B cell (primary cell): ENCODE measurements at regions not wholly inside any gene's neighbourhood (a gene's known extent, or its start where the extent isn't known, plus 50 kb on each side); places are given as distances from the start of the nearest gene placed in this dataset.

Experiments
- EZH2 ChIP-seq: IDR thresholded peaks from 2 replicates; pipeline ENCODE4 v1.6.1; 2012; ENCODE audit warnings: borderline replicate concordance, low read depth, mild to moderate bottlenecking, moderate library complexity, low read length; ENCODE audit not compliant: insufficient read depth, poor library complexity, severe bottlenecking
- TF ChIP-seq, protein P1 (sequence below): fragments of 200-600 bp; IDR thresholded peaks from one replicate; pipeline ENCODE4 v1.8.0; 2022; ENCODE audit warnings: antibody characterized with exemption, mild to moderate bottlenecking

DNA sequence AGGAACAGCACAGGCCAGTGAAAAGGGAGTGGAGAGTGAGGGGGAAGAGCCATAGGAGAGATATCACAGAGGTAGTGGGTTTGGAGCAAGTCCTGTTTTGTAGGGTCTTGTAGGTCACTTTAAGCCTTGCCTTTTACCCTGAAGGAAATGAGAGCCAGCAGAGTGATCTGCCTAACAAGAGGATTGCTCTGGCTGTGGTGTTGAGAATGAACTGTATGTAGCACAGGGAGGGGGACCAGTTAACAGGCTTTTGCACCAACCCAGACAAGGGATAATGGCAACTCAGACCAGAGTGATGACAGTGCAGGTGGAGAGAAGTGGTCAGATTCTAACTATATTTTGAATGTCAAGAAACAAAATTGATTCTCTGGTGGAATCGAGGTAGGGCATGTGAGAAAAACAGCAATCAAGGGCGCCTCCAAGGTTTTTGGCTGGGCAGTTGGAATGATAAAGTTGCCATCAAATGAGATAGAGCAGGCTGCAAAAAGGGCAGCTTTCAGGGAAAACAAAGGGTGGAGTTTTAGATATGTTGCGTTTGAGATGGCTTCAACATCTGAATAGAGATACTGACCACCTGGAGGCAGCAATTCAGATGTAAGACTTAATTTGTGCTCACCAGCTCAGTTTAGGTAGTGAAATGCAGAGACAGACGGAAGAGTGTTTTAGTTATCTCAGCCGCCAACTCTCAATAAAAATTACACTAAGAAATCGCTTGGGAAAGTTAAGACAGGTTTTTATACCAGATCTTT lies 134.4 kb upstream of the BTBD3 start:
- TF ChIP-seq, protein P1, sequence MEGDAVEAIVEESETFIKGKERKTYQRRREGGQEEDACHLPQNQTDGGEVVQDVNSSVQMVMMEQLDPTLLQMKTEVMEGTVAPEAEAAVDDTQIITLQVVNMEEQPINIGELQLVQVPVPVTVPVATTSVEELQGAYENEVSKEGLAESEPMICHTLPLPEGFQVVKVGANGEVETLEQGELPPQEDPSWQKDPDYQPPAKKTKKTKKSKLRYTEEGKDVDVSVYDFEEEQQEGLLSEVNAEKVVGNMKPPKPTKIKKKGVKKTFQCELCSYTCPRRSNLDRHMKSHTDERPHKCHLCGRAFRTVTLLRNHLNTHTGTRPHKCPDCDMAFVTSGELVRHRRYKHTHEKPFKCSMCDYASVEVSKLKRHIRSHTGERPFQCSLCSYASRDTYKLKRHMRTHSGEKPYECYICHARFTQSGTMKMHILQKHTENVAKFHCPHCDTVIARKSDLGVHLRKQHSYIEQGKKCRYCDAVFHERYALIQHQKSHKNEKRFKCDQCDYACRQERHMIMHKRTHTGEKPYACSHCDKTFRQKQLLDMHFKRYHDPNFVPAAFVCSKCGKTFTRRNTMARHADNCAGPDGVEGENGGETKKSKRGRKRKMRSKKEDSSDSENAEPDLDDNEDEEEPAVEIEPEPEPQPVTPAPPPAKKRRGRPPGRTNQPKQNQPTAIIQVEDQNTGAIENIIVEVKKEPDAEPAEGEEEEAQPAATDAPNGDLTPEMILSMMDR = no peak
- TF ChIP-seq EZH2 = no peak
